ENCODE measurements at regions not wholly inside any gene's neighbourhood (a gene's known extent, or its start where the extent isn't known, plus 50 kb on each side); places are given as distances from the start of the nearest gene placed in this dataset.

GRCh38 chr3:76760336-76760735 lies 279.6 kb upstream of the ROBO2 start:
- no peak for DNase-seq

- DNase-seq = no peak
Measured at GRCh38 chr3:76765511-76765910, 274.4 kb upstream of the ROBO2 start.

GRCh38 chr3:76768912-76769311 lies 271.0 kb upstream of the ROBO2 start:
- no peak for DNase-seq

- no peak for DNase-seq
Measured at GRCh38 chr3:76776927-76777326, 263.0 kb upstream of the ROBO2 start.

GRCh38 chr3:76788206-76788605 lies 251.7 kb upstream of the ROBO2 start:
- no peak for DNase-seq

- DNase-seq = no peak
Measured at GRCh38 chr3:76789237-76789636, 250.7 kb upstream of the ROBO2 start.

GRCh38 chr3:76811418-76811817 lies 228.5 kb upstream of the ROBO2 start:
- no peak for DNase-seq

- DNase-seq = no peak
Measured at GRCh38 chr3:76812649-76813242, 227.2 kb upstream of the ROBO2 start.

- no peak for DNase-seq
Measured at GRCh38 chr3:76815561-76815960, 224.3 kb upstream of the ROBO2 start.

GRCh38 chr3:76820481-76820880 lies 219.4 kb upstream of the ROBO2 start:
- DNase-seq = no peak

- DNase-seq = no peak
Measured at GRCh38 chr3:76824658-76825240, 215.2 kb upstream of the ROBO2 start.

GRCh38 chr3:76826861-76827260 lies 213.0 kb upstream of the ROBO2 start:
- no peak for DNase-seq

- no peak for DNase-seq
Measured at GRCh38 chr3:76827701-76828226, 212.1 kb upstream of the ROBO2 start.

- no peak for DNase-seq
Measured at GRCh38 chr3:76834657-76835056, 205.2 kb upstream of the ROBO2 start.

- DNase-seq = no peak
Measured at GRCh38 chr3:76841747-76842146, 198.2 kb upstream of the ROBO2 start.

GRCh38 chr3:76842216-76842615 lies 197.7 kb upstream of the ROBO2 start:
- DNase-seq = no peak

GRCh38 chr3:76855451-76855850 lies 184.4 kb upstream of the ROBO2 start:
- no peak for DNase-seq

GRCh38 chr3:76859596-76859995 lies 180.3 kb upstream of the ROBO2 start:
- DNase-seq = no peak

- no peak for DNase-seq
Measured at GRCh38 chr3:76864355-76864754, 175.5 kb upstream of the ROBO2 start.

- no peak for DNase-seq
Measured at GRCh38 chr3:76866729-76867408, 173.0 kb upstream of the ROBO2 start.

GRCh38 chr3:76869726-76870384 lies 170.0 kb upstream of the ROBO2 start:
- no peak for DNase-seq

GRCh38 chr3:76871655-76872054 lies 168.2 kb upstream of the ROBO2 start:
- no peak for DNase-seq
